ENCODE measurements at regions not wholly inside any gene's neighbourhood (a gene's known extent, or its start where the extent isn't known, plus 50 kb on each side); places are given as distances from the start of the nearest gene placed in this dataset.

DNA sequence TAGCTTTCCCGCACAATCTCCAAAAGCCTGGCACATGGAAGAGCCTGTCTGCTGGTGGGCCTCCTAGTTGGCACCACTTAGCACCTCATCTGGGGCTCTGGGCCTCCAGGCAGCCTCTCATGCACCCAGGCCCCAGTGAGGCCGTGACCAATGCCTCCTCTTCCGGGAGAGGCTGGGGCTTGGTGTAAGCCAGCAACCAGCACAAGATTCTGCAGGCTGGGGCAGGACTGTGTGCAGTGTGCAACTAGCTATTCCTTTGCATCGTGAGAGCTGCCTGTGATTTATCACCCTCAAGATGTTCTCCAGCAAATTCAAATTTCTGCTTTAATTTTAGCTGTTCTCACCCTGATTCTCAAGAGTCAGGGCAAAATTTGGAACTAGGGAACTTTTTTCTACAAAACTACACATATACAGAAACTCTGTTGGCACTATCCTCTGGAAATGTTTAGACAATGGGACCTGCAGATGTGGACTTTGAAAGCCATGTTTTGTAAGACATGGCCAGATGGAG lies 603.7 kb upstream of the MKI67 start (continued):
- TF ChIP-seq EGR1 (IDR thresholded peaks at IDR 0.05; ENCODE audit: low read depth): no peak
- TF ChIP-seq EZH2phosphoT487 (IDR thresholded peaks at IDR 0.05; ENCODE audit: borderline replicate concordance): no peak
- TF ChIP-seq POLR2A (IDR thresholded peaks at IDR 0.05; ENCODE audit: borderline replicate concordance, extremely low read depth, insufficient read depth, insufficient read length): no peak
- TF ChIP-seq ZNF274 (IDR thresholded peaks at IDR 0.05; ENCODE audit: low read depth, low read length): no peak
- TF ChIP-seq CBX3 (IDR thresholded peaks at IDR 0.05; ENCODE audit: low read depth): no peak
- no peak for TF ChIP-seq ZFX (IDR thresholded peaks at IDR 0.05)
- TF ChIP-seq TCF7L2 (IDR thresholded peaks at IDR 0.05; ENCODE audit: borderline replicate concordance, extremely low read depth, insufficient read depth, insufficient read length): no peak
- TF ChIP-seq FOSL1 (IDR thresholded peaks at IDR 0.05; ENCODE audit: low read depth): no peak
- TF ChIP-seq YY1 (IDR thresholded peaks at IDR 0.05; ENCODE audit: extremely low read depth, insufficient replicate concordance, low read depth, low read length): no peak
- TF ChIP-seq POLR2AphosphoS5 (IDR thresholded peaks at IDR 0.05; ENCODE audit: low read depth, low read length): no peak
- TF ChIP-seq SIN3A (IDR thresholded peaks at IDR 0.05; ENCODE audit: low read depth): no peak
- TF ChIP-seq CEBPB (IDR thresholded peaks at IDR 0.05; ENCODE audit: low read depth): no peak

DNA sequence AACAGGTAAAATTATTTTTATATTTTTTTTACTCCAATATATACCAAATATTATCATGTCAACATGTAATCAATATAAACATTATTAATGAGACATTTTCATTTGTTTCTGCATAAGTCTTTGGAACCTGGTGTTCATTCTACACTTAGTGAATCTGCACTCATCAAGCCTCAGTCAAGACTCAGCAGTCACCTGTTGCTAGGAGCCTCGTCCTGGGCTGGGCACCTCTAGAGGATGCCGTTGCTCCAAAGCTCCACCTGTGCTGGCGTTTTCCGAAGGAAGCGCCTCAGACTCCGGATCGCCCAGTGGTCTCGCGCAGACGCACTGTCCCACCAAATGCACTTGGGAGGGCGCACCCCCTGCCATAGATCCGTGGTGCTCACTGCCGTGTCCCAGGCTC lies 604.7 kb upstream of the MKI67 start:
- ATAC-seq (peak; percentile 24; the same call in 1 of the 2 replicates), DNase-seq (ENCODE audit: low read depth, low spot score) (no peak)
- TF ChIP-seq ELF1 (IDR thresholded peaks at IDR 0.05; ENCODE audit: borderline replicate concordance, low read depth) (no peak), POLR2A (IDR thresholded peaks at IDR 0.05; ENCODE audit: borderline replicate concordance, extremely low read depth, insufficient read depth, insufficient read length) (no peak), ZNF274 (IDR thresholded peaks at IDR 0.05; ENCODE audit: low read depth, low read length) (no peak), EZH2 (IDR thresholded peaks at IDR 0.05) (no peak), YY1 (IDR thresholded peaks at IDR 0.05; ENCODE audit: extremely low read depth, insufficient replicate concordance, low read depth, low read length) (no peak)
- TF ChIP-seq, protein P1, sequence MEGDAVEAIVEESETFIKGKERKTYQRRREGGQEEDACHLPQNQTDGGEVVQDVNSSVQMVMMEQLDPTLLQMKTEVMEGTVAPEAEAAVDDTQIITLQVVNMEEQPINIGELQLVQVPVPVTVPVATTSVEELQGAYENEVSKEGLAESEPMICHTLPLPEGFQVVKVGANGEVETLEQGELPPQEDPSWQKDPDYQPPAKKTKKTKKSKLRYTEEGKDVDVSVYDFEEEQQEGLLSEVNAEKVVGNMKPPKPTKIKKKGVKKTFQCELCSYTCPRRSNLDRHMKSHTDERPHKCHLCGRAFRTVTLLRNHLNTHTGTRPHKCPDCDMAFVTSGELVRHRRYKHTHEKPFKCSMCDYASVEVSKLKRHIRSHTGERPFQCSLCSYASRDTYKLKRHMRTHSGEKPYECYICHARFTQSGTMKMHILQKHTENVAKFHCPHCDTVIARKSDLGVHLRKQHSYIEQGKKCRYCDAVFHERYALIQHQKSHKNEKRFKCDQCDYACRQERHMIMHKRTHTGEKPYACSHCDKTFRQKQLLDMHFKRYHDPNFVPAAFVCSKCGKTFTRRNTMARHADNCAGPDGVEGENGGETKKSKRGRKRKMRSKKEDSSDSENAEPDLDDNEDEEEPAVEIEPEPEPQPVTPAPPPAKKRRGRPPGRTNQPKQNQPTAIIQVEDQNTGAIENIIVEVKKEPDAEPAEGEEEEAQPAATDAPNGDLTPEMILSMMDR (IDR thresholded peaks at IDR 0.05 in 2 of 3, conservative IDR thresholded peaks at IDR 0.05 in 1 of 3; ENCODE audit: borderline replicate concordance in 1 of 3, insufficient read depth in 1 of 3, low read depth in 2 of 3, low read length in 2 of 3): no peak
- Histone ChIP-seq H4K20me1 (ENCODE audit: insufficient read depth) (no peaks in the 10 kb centered on the region), H3K79me2 (ENCODE audit: insufficient read depth, low read length) (no peaks in the 10 kb centered on the region), H3K9me3 (ENCODE audit: control insufficient read depth in 1 of 2, insufficient read depth in 1 of 2, low read depth in 1 of 2, low read length in 2 of 2) (no peaks in the 10 kb centered on the region), H2AFZ (ENCODE audit: low read depth, low read length, poor library complexity, severe bottlenecking) (no peak overlapping the region), H3K4me1 (ENCODE audit: control insufficient read depth in 1 of 2, insufficient read depth in 2 of 2, low read length in 2 of 2) (no peaks in the 10 kb centered on the region), H3K36me3 (ENCODE audit: control insufficient read depth in 1 of 2, insufficient read depth in 2 of 2, low read length in 2 of 2) (no peaks in the 10 kb centered on the region), H3K9me2 (ENCODE audit: insufficient read depth) (no peaks in the 10 kb centered on the region), H3K4me2 (ENCODE audit: low read length) (no peak overlapping the region), H3K9ac (ENCODE audit: low read length) (no peak overlapping the region), H3K4me3 (replicated peaks in 1 of 2; ENCODE audit: low read depth in 1 of 2, low read length in 2 of 2) (no peak overlapping the region), H3K27ac (ENCODE audit: low read depth, low read length) (no peak overlapping the region), H3K27me3 (ENCODE audit: insufficient read depth, low read length) (peaks cover 74% of the 10 kb centered on the region)
- RAD21 ChIA-PET (ENCODE audit: low non-redundant PET in 1 of 2, low total read pairs in 2 of 2, uncharacterized antibody in 2 of 2, unreplicated experiment in 2 of 2): no interaction called here
- BruUV-seq (replicated peaks): no TSS peak
- intact Hi-C loops (cut with micrococcal nuclease): no loop called here
- POLR2A ChIA-PET: no interaction called here
- CTCF ChIA-PET: no interaction called here
